ENCODE measurements at regions not wholly inside any gene's neighbourhood (a gene's known extent, or its start where the extent isn't known, plus 50 kb on each side); places are given as distances from the start of the nearest gene placed in this dataset.

GRCh38 chr1:36715797-36716196, 233.1 kb upstream of the CSF3R start:
- no peak for DNase-seq

- DNase-seq = no peak
Observed at GRCh38 chr1:36714301-36714700, 231.6 kb upstream of the CSF3R start.

GRCh38 chr1:36711480-36711879, 228.8 kb upstream of the CSF3R start:
- DNase-seq = no peak

GRCh38 chr1:36710951-36711350, 228.2 kb upstream of the CSF3R start:
- DNase-seq = no peak

- DNase-seq = no peak
Observed at GRCh38 chr1:36709869-36710481, 227.3 kb upstream of the CSF3R start.

GRCh38 chr1:36708587-36708986, 225.9 kb upstream of the CSF3R start:
- no peak for DNase-seq

GRCh38 chr1:36707221-36707620, 224.5 kb upstream of the CSF3R start:
- DNase-seq = no peak

- no peak for DNase-seq
Observed at GRCh38 chr1:36706416-36706815, 223.7 kb upstream of the CSF3R start.

GRCh38 chr1:36705629-36706028, 222.9 kb upstream of the CSF3R start:
- peak; percentile 30 for DNase-seq

GRCh38 chr1:36703526-36704208, 221.0 kb upstream of the CSF3R start:
- peak; percentile 57 for DNase-seq

GRCh38 chr1:36702963-36703362, 220.2 kb upstream of the CSF3R start:
- no peak for DNase-seq

GRCh38 chr1:36699113-36699911, 216.6 kb upstream of the CSF3R start:
- DNase-seq = no peak

- no peak for DNase-seq
Observed at GRCh38 chr1:36697836-36698605, 215.3 kb upstream of the CSF3R start.

- no peak for DNase-seq
Observed at GRCh38 chr1:36696261-36696940, 213.7 kb upstream of the CSF3R start.

GRCh38 chr1:36693603-36694002, 210.9 kb upstream of the CSF3R start:
- DNase-seq = no peak

GRCh38 chr1:36693161-36693525, 210.4 kb upstream of the CSF3R start:
- no peak for DNase-seq

GRCh38 chr1:36692465-36693160, 209.9 kb upstream of the CSF3R start:
- no peak for DNase-seq

- no peak for DNase-seq
Observed at GRCh38 chr1:36691374-36691773, 208.7 kb upstream of the CSF3R start.

- no peak for DNase-seq
Observed at GRCh38 chr1:36689992-36690391, 207.3 kb upstream of the CSF3R start.

- no peak for DNase-seq
Observed at GRCh38 chr1:36687312-36687711, 204.6 kb upstream of the CSF3R start.

GRCh38 chr1:36675931-36676562, 193.3 kb upstream of the CSF3R start:
- no peak for DNase-seq

GRCh38 chr1:36675106-36675505, 192.4 kb upstream of the CSF3R start:
- DNase-seq = no peak

All from SHP77 treated with DMSO at 0.1 percent for 48 hours (cell line).